GM12874 (cell line): ENCODE measurements at regions not wholly inside any gene's neighbourhood (a gene's known extent, or its start where the extent isn't known, plus 50 kb on each side); places are given as distances from the start of the nearest gene placed in this dataset.

Experiments used
- TF ChIP-seq, protein P1 (sequence below): IDR thresholded peaks from 2 replicates; pipeline ENCODE4 v1.5.1; 2011; ENCODE audit warnings: low read depth, mild to moderate bottlenecking, control low read depth, low read length, moderate library complexity; ENCODE audit not compliant: insufficient read depth

DNA sequence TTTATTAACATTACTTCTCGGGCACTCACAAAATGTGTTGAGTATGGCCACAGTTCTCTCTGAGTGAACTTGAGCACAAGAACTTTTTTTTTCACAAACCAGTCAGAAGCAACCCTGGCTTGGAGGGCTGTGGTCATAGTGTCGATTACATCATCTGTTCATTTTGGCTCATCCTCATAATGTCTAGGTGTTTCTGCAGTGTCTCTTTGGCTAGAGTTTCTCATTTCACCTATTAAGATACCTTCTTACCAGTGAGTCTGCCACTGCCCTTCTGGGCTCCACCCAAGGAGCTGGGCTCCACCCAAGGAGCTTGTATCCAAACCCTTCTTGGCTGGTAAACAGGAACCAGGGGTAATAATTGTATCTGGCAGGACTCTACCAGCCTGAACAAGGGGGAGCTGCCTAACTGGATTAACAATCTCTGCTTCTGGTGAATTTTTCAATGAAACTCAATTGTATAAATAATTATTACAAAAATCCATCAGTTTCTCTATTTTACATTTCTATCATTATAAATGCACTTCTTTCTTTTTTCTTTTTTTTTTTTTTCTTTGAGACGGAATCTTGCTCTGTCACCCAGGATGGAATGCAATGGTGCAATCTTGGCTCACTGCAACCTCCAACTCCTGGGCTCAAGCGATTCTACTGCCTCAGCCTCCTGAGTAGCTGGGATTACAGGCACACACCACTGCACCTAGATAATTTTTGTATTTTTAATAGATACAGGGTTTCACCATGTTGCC lies 667.7 kb upstream of the SLIT2 start:
- TF ChIP-seq, protein P1, sequence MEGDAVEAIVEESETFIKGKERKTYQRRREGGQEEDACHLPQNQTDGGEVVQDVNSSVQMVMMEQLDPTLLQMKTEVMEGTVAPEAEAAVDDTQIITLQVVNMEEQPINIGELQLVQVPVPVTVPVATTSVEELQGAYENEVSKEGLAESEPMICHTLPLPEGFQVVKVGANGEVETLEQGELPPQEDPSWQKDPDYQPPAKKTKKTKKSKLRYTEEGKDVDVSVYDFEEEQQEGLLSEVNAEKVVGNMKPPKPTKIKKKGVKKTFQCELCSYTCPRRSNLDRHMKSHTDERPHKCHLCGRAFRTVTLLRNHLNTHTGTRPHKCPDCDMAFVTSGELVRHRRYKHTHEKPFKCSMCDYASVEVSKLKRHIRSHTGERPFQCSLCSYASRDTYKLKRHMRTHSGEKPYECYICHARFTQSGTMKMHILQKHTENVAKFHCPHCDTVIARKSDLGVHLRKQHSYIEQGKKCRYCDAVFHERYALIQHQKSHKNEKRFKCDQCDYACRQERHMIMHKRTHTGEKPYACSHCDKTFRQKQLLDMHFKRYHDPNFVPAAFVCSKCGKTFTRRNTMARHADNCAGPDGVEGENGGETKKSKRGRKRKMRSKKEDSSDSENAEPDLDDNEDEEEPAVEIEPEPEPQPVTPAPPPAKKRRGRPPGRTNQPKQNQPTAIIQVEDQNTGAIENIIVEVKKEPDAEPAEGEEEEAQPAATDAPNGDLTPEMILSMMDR = no peak

- TF ChIP-seq, protein P1 = no peak
Measured at GRCh38 chr4:19580095-19580494, 671.6 kb upstream of the SLIT2 start.

- TF ChIP-seq, protein P1 = no peak
Measured at GRCh38 chr4:19579608-19580007, 672.1 kb upstream of the SLIT2 start.

DNA sequence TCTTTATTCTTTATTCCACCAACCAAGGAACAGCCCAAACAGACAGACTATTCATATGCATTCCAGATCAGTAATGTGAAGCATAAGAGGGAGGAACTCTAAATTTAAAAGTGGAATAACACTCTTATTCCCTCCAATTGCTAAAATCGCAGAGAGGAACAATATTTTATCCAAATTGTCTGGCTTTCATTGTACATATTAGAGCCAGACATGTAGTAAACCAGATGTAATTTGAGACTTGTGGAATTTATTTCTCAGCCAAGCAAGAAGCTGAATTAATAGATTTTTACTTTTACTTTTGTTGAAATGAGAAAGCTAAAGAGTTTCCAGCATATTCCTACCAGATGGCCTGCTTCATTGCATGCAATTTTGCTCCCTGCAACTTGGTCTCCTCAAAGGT lies 674.6 kb upstream of the SLIT2 start:
- TF ChIP-seq, protein P1 = no peak

DNA sequence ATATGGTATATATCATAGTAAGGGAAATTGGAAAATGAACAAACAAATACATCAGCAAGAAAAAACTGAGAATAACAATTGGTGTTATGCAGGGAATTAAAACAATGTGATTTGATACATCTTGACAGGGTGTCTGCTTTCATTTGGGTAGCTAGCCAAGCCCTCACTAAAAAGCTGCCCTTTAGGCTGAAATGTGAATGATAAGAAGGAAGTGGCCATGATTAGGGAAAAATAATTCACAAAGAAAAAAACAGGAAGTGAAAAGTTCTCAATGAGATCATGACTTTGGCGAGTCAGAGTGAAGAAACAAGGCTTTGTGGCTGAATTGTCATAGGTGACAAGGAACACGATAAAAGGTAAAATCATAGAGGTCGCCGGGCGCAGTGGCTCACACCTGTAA lies 675.8 kb upstream of the SLIT2 start:
- TF ChIP-seq, protein P1 = no peak

- TF ChIP-seq, protein P1 = no peak
Measured at GRCh38 chr4:19566041-19566440, 685.7 kb upstream of the SLIT2 start.

- TF ChIP-seq, protein P1 = no peak
Measured at GRCh38 chr4:19562456-19562855, 689.2 kb upstream of the SLIT2 start.

- TF ChIP-seq, protein P1 = no peak
Measured at GRCh38 chr4:19557161-19557560, 694.5 kb upstream of the SLIT2 start.
